GM18499 (cell line): ENCODE measurements at regions not wholly inside any gene's neighbourhood (a gene's known extent, or its start where the extent isn't known, plus 50 kb on each side); places are given as distances from the start of the nearest gene placed in this dataset.

Experiments
- ATAC-seq: cut with Tn5 transposase; IDR thresholded peaks from one replicate; pipeline ENCODE4 v1.9.1; 2021; ENCODE audit warnings: moderate number of reproducible peaks; ENCODE audit not compliant: insufficient read depth, unreplicated experiment

GRCh38 chr2:76279142-76279541 is 568.4 kb upstream of the GCFC2 start:
- no peak for ATAC-seq

DNA sequence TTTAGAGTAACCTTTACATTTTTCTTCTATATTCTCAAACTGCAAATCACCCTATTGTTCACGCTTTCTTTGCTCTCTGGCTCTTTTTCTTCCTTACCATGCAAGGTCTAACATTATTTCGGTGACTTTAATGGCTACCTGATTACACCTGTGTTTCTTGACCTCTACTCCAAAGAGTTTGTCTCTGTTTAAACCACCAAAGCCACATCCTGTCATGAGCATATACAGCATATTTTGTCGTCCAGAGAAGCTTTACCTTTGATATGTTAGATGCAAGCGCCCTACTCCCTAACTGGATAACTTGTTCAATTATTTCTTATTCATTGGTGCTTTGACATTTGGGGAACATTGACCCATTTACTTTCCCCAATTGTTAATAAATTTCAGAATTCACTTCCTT is 565.1 kb upstream of the GCFC2 start:
- ATAC-seq: no peak

GRCh38 chr2:76274676-76275075 is 564.0 kb upstream of the GCFC2 start:
- ATAC-seq: no peak

DNA sequence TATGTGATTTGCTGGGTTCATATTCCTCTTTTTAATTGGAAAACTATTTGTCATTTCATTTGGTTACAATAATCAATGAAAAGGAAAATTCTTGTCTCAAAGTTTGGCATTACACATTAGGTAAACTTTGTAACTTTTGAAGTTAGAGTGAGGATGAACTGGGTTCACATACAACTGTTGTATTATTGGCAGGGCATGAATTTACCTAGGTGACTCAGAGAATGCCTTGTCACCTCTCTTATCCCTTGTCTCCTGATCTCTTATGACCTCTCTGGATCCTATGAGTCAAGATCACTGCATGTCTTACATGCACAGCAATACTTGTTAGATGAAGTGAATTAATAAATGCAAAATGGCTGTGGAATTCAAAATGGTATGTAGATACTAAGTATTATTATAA is 563.4 kb upstream of the GCFC2 start:
- ATAC-seq: no peak

DNA sequence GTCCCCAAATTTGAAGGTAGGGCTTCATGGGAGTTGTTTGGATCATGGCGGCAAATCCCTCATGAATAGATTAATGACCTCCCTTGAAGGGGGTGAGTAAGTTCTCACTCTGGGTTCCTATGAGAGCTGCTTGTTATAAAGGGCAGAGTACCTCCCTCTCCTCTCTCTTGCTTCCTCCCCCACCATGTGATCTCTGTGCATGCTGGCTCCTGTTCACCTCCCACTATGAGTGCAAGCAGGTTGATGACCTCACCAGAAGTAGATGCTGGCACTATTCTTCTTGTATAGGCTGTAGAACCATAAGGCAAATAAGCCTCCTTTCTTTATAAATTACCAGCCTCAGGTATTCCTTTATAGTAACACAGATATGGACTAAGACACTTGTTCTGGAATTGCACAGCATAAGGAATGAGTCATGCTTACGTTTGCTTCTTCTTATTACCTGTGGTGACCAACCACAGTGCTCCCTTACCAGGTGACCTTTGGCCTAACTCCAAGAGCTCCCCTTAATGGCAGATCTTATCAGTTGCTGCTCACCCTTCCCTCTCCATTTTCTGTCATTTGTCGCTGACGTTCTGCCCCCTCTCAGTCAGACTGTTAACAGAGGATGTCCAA is 559.5 kb upstream of the GCFC2 start:
- no peak for ATAC-seq

DNA sequence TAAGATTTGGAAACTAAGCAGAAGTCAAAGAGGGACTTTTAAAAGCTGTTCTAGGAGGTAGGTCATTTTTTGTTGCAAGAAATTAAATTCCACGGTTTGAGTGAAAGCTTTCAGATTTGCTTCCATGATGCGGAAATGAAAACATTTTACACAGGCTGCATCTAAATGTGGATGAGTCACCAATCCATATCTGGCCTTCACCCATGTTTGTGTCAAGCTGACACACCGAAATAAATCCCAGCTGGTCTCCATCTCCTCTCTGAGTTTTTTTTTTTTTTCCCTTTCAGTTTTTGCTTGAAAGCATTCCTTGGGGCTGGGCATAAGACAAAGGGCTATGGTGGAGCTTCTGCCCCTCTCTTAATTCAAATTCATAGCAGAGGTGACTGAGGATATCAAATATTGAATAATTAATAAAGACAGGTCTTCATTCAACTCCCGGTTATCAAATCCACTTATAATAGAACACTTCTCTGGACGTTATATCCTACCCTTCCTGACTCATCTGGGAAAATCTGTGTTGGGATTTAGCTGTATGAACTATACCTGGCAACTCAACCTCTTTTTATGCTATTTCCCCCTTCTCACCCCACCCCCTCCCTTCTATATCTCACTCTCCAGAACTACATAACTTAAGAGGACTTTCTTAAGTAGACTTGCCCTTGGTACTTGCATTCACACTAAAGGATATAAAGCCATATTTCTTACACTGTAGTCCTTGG is 558.3 kb upstream of the GCFC2 start:
- no peak for ATAC-seq

- ATAC-seq: no peak
Observed at GRCh38 chr2:76268484-76268883, 557.8 kb upstream of the GCFC2 start.

GRCh38 chr2:76257802-76258201 is 547.1 kb upstream of the GCFC2 start:
- ATAC-seq: no peak

DNA sequence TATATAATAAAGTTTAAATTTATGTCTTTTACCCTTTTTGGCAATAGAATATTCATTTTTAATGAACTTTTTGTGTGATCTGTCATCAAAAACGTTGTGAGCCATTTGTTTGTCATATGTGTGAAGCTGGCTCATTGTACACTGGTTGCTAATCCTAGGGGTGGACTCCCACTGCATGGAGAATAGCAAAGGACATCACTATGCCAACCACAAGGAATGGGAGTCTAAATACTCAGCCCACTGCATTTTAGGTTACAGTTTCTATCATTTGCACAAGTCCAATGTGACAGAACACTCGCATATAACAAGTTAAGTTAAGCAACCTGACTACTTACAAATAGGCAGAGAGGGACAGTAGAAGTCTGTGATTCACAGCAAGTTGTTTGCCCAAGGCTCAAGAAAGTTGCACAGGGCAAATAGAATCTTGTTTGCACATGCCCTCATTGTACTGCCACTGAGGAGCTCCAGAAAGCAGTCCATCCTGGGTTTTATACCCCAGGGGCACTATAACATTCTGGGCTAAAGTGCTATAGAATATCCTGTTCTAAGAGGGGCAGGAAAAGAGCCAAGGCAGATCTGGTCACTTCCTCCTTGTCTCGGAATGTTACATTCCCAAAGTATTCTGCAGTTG is 545.9 kb upstream of the GCFC2 start:
- ATAC-seq: no peak

DNA sequence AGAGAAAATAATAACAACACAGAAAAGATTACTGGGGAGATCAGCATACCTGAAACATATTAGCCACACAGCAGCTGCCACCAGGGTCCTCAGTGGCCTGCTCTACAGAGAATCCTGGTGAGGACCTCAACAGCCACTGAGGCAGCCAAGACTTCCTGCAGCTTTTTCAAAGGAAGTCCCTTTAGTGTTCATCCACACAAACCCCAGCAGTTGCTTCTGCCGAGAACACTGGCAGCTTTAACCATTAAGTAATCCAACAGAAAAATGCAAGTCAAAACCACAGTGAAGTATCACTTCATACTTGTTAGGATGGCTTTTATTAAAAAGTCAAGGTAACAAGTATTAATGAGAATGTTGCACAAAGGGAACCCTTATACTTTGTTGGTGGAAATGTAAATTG is 542.0 kb upstream of the GCFC2 start:
- no peak for ATAC-seq

- no peak for ATAC-seq
Observed at GRCh38 chr2:76251342-76251741, 540.6 kb upstream of the GCFC2 start.

DNA sequence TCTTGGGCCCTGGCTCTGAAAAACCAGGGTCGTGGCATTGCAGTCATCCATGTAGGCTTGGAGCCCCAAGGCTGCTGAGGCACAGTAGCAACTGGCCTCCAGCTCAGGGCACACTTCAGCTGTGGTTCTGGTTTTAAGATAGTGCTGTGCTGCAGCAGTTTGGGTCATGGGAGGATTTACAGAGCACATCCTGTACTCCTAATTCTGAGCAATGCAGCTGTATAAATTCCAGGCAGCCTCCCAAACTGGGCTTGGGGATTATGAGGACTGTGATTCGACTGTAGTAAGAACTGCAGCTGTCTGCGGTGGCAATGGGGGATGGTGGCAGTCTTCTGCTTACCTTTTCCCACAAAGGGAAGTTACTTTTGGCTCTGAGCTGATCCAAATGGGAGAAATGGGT is 536.3 kb upstream of the GCFC2 start:
- ATAC-seq: no peak

DNA sequence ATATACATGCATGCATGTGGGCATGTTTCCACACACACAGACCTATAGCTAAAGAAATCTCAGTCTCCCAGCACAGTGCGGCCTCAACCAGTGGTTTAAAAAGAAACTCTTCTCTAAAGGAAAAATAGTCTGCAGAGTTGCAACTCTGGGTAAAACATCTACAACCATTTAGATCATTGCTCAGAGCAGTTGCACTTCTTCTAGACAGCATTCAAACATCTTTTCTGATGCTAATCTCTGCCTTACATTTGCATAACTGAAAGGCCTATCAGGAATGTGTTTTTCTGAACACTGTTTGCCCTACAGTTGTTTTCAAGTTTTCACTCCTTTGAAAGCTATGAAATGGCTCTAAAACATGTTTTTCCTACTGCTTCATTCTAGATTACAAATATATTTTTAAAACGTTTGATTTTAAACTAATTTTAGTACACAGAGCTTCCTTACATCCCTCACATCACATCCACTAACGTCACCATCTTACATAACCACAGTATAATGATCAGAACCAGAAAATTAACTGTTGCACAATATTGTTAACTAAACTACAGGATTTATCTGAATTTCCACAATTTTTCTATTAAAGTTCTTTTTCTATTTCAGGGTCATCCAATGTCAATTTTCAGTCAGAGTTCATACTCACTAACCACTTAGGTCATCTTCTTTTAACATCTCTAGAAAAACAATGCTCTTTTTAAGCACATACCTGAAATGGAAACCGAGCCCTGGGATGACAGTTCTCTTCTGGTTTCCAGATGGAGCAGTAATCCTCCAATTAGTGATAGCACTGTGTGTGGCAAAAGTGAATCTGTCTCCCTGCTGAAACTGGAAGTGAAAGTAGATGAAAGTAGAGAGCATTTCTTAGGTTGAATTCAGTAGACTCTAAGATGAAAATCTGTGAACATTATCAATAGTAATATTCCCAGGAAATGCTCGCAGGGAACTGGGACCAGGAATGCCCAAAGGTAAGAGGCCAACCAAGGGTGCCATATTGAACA is 501.6 kb upstream of the GCFC2 start:
- ATAC-seq: no peak

DNA sequence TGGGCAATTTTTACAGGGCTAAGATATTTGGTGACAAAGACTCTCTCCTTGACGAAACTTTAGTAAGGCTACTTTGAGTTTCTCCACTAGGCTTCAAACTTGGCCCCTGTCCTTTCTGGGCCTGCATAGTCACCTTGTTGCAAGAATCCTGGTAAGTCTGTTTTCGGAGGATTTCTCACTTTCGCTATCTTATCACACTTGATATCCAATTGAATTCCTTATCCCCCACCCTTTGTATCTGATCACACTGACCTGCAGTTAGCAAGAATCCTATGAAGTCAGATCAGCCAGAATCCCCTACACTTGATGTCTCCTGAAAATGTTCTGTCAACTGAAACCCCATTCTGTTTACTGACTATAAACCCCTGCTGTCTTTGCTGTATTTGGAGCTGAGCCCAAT is 499.8 kb upstream of the GCFC2 start:
- no peak for ATAC-seq

- no peak for ATAC-seq
Observed at GRCh38 chr2:76204048-76204447, 493.3 kb upstream of the GCFC2 start.

DNA sequence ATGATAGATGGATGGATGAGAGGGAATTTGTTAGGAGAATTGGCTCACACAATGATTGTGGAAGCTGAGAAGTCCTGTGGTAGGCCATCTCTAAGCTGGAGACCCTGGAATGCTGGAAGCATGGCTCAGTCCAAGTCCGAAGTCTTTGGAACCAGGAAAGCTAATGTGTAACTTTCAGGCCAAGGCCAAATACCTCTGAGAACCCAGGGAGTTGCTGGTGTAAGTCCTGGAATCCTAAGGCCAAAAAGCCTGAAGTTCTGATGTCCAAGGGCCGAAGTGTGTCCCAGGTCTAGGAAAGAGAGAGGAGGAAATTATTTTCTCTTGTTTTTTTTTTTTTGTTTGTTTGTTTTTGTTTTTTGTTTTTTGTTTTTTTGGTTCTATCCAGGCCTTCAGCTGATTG is 492.2 kb upstream of the GCFC2 start:
- no peak for ATAC-seq

DNA sequence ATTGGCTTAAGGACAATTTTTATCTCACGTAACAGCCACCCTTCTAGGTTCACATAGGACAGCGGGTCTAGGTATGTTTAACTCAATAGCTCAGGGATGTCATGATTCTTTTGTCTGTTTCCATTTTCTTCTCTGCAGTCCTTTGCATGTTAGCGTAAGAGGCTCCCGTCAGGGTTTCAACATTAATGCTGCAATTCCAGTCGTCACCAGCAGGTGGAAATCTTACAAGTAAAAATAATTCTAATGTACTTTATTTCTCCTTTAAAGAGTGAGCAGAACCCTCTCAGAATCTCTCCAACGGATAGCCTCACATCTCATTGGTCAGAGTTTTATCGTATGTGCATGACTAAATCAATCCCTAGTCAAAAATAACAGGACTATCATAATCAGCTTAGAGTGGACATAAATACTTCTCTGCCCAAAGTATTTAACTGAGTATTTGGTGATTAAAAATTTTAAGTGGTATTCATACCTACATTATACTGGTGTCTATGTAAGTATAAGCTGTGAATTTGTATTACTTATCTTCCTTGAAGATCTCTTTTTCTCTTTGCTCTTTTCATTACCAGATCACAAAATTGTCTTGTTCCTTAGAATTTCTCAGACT is 487.2 kb upstream of the GCFC2 start:
- ATAC-seq: no peak

DNA sequence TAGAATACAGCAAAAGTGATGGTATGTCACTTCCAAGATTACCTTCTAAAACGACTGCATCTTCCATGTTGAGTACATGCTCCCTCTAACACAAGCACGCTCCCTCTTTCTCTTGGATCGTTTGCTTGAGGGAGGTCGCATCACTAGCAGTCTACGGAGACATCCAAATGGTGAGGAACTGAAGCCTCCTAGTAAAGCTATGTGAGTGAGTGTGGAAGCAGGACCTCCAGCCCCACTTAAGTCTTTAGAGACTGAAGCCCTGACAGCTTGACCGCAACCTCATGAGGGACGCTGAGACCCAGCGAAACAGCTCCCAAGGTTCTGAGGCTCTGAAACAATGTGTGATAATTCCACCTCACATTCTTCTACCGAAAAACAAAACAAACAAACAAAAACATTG is 486.7 kb upstream of the GCFC2 start:
- no peak for ATAC-seq

- ATAC-seq: no peak
Observed at GRCh38 chr2:76194031-76194775, 483.5 kb upstream of the GCFC2 start.

DNA sequence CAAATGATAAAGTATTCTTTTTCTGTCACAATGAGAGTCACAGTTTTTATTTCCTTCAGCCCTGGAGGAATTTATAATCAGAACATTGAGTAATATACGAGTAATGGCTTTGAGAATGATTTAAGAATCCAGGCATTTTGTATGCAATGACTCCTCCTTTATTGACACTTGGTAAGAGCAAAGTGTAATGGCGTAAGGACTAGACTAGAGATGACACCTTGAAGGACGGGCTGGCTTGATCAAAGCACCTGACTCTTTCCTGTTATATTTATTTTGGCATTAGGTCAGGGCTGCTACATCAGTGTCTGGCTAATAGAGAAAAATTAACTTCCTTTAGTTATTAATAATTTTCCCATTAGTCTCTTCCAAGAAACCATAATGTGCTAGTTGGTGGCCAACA is 482.4 kb upstream of the GCFC2 start:
- no peak for ATAC-seq
